ENCODE measurements at regions not wholly inside any gene's neighbourhood (a gene's known extent, or its start where the extent isn't known, plus 50 kb on each side); places are given as distances from the start of the nearest gene placed in this dataset.
A peak's percentile ranks its signal among the peaks of the same experiment; 100 is the strongest.

GRCh38 chr6:44679438-44680201 is 292.1 kb downstream of the CDC5L start:
- peaks cover 4% of the 10 kb centered on the region for H3K9me3 Mint-ChIP-seq
- ChIA-PET CTCF (no interaction called here), POLR2A (no interaction called here)
- H3K27ac Mint-ChIP-seq: no peak overlapping the region
- H3K27me3 Mint-ChIP-seq: no peaks in the 10 kb centered on the region
- H3K4me3 Mint-ChIP-seq: no peak overlapping the region
- no peak for DNase-seq
- no peaks in the 10 kb centered on the region for H3K4me1 Mint-ChIP-seq
- H3K36me3 Mint-ChIP-seq (ENCODE audit: low read depth): no peaks in the 10 kb centered on the region

- no peaks in the 10 kb centered on the region for H3K4me1 Mint-ChIP-seq
- no peak for DNase-seq
- ChIA-PET POLR2A (no interaction called here), CTCF (no interaction called here)
- H3K36me3 Mint-ChIP-seq (ENCODE audit: low read depth): no peaks in the 10 kb centered on the region
- no peak overlapping the region for H3K27ac Mint-ChIP-seq
- peaks cover 4% of the 10 kb centered on the region for H3K9me3 Mint-ChIP-seq
- no peaks in the 10 kb centered on the region for H3K27me3 Mint-ChIP-seq
- H3K4me3 Mint-ChIP-seq: no peak overlapping the region
Observed at GRCh38 chr6:44680202-44680720, 292.8 kb downstream of the CDC5L start.

GRCh38 chr6:44681761-44682160 is 294.3 kb downstream of the CDC5L start:
- POLR2A ChIA-PET: no interaction called here
- no peak for DNase-seq
- H3K4me3 Mint-ChIP-seq: no peak overlapping the region
- CTCF ChIA-PET: no interaction called here
- H3K4me1 Mint-ChIP-seq: no peaks in the 10 kb centered on the region
- H3K9me3 Mint-ChIP-seq: peaks cover 4% of the 10 kb centered on the region
- no peak overlapping the region for H3K27ac Mint-ChIP-seq
- no peaks in the 10 kb centered on the region for H3K36me3 Mint-ChIP-seq (ENCODE audit: low read depth)
- no peaks in the 10 kb centered on the region for H3K27me3 Mint-ChIP-seq

- peaks cover 3% of the 10 kb centered on the region for H3K36me3 Mint-ChIP-seq (ENCODE audit: low read depth)
- no peaks in the 10 kb centered on the region for H3K4me1 Mint-ChIP-seq
- CTCF ChIA-PET: no interaction called here
- POLR2A ChIA-PET: no interaction called here
- H3K27ac Mint-ChIP-seq: no peak overlapping the region
- no peaks in the 10 kb centered on the region for H3K27me3 Mint-ChIP-seq
- no peak overlapping the region for H3K4me3 Mint-ChIP-seq
- no peak for DNase-seq
- H3K9me3 Mint-ChIP-seq: peaks cover 4% of the 10 kb centered on the region
Observed at GRCh38 chr6:44682280-44682679, 294.8 kb downstream of the CDC5L start.

GRCh38 chr6:44682987-44683779 is 295.7 kb downstream of the CDC5L start:
- Mint-ChIP-seq H3K27ac (no peak overlapping the region), H3K4me3 (no peak overlapping the region), H3K4me1 (no peaks in the 10 kb centered on the region), H3K27me3 (no peaks in the 10 kb centered on the region), H3K36me3 (ENCODE audit: low read depth) (peaks cover 9% of the 10 kb centered on the region), H3K9me3 (peaks cover 9% of the 10 kb centered on the region)
- ChIA-PET POLR2A (interaction anchor here (0.6 kb wide), 1 partner anchor 131 kb away, joined by 3 read pairs; no protein-coding TSS in a partner anchor), CTCF (no interaction called here)
- peak; percentile 11 for DNase-seq

GRCh38 chr6:44685213-44685612 is 297.7 kb downstream of the CDC5L start:
- peaks cover 2% of the 10 kb centered on the region for H3K4me1 Mint-ChIP-seq
- H3K4me3 Mint-ChIP-seq: no peak overlapping the region
- H3K27ac Mint-ChIP-seq: no peak overlapping the region
- DNase-seq: no peak
- H3K9me3 Mint-ChIP-seq: peaks cover 19% of the 10 kb centered on the region
- CTCF ChIA-PET: no interaction called here
- H3K27me3 Mint-ChIP-seq: peaks cover 2% of the 10 kb centered on the region
- POLR2A ChIA-PET: no interaction called here
- peaks cover 16% of the 10 kb centered on the region for H3K36me3 Mint-ChIP-seq (ENCODE audit: low read depth)

- H3K27me3 Mint-ChIP-seq: no peaks in the 10 kb centered on the region
- peaks cover 2% of the 10 kb centered on the region for H3K9me3 Mint-ChIP-seq
- CTCF ChIA-PET: no interaction called here
- peaks cover 3% of the 10 kb centered on the region for H3K36me3 Mint-ChIP-seq (ENCODE audit: low read depth)
- H3K27ac Mint-ChIP-seq: no peak overlapping the region
- no peak for DNase-seq
- POLR2A ChIA-PET: no interaction called here
- H3K4me3 Mint-ChIP-seq: no peak overlapping the region
- no peaks in the 10 kb centered on the region for H3K4me1 Mint-ChIP-seq
Observed at GRCh38 chr6:44696099-44696498, 308.6 kb downstream of the CDC5L start.

- Mint-ChIP-seq H3K4me1 (peaks cover 3% of the 10 kb centered on the region), H3K4me3 (no peak overlapping the region), H3K27ac (no peak overlapping the region), H3K36me3 (ENCODE audit: low read depth) (peaks cover 5% of the 10 kb centered on the region), H3K27me3 (no peaks in the 10 kb centered on the region), H3K9me3 (peaks cover 6% of the 10 kb centered on the region)
- ChIA-PET CTCF (no interaction called here), POLR2A (no interaction called here)
- DNase-seq: no peak
Observed at GRCh38 chr6:44696686-44697085, 309.2 kb downstream of the CDC5L start.

- Mint-ChIP-seq H3K4me1 (peaks cover 6% of the 10 kb centered on the region), H3K36me3 (ENCODE audit: low read depth) (peaks cover 4% of the 10 kb centered on the region), H3K27ac (no peak overlapping the region), H3K4me3 (no peak overlapping the region), H3K27me3 (no peaks in the 10 kb centered on the region), H3K9me3 (peaks cover 6% of the 10 kb centered on the region)
- CTCF ChIA-PET: no interaction called here
- POLR2A ChIA-PET: no interaction called here
- no peak for DNase-seq
Observed at GRCh38 chr6:44697327-44697726, 309.8 kb downstream of the CDC5L start.

- POLR2A ChIA-PET: no interaction called here
- no peaks in the 10 kb centered on the region for H3K27me3 Mint-ChIP-seq
- H3K4me1 Mint-ChIP-seq: peaks cover 19% of the 10 kb centered on the region
Observed at GRCh38 chr6:44698602-44699001, 311.1 kb downstream of the CDC5L start.

GRCh38 chr6:44699082-44699481 is 311.6 kb downstream of the CDC5L start:
- H3K27ac Mint-ChIP-seq: no peak overlapping the region
- H3K9me3 Mint-ChIP-seq: peaks cover 10% of the 10 kb centered on the region
- H3K4me1 Mint-ChIP-seq: peaks cover 24% of the 10 kb centered on the region
- no peak overlapping the region for H3K4me3 Mint-ChIP-seq
- peaks cover 16% of the 10 kb centered on the region for H3K36me3 Mint-ChIP-seq (ENCODE audit: low read depth)
- CTCF ChIA-PET: no interaction called here
- no peak for DNase-seq
- no peaks in the 10 kb centered on the region for H3K27me3 Mint-ChIP-seq
- POLR2A ChIA-PET: no interaction called here

More at GRCh38 chr6:44698602-44699001, 311.1 kb downstream of the CDC5L start:
- no peak for DNase-seq
- H3K4me3 Mint-ChIP-seq: no peak overlapping the region
- no peak overlapping the region for H3K27ac Mint-ChIP-seq
- peaks cover 11% of the 10 kb centered on the region for H3K36me3 Mint-ChIP-seq (ENCODE audit: low read depth)
- peaks cover 6% of the 10 kb centered on the region for H3K9me3 Mint-ChIP-seq
- CTCF ChIA-PET: no interaction called here

GRCh38 chr6:44699851-44700250 is 312.3 kb downstream of the CDC5L start:
- H3K4me3 Mint-ChIP-seq: no peak overlapping the region

GRCh38 chr6:44700422-44700821 is 312.9 kb downstream of the CDC5L start:
- peaks cover 20% of the 10 kb centered on the region for H3K36me3 Mint-ChIP-seq (ENCODE audit: low read depth)
- peaks cover 16% of the 10 kb centered on the region for H3K9me3 Mint-ChIP-seq
- H3K4me3 Mint-ChIP-seq: no peak overlapping the region
- POLR2A ChIA-PET: no interaction called here
- no peak for DNase-seq
- H3K27me3 Mint-ChIP-seq: no peaks in the 10 kb centered on the region
- CTCF ChIA-PET: no interaction called here
- H3K27ac Mint-ChIP-seq: no peak overlapping the region
- peaks cover 36% of the 10 kb centered on the region for H3K4me1 Mint-ChIP-seq

More at GRCh38 chr6:44699851-44700250, 312.3 kb downstream of the CDC5L start:
- H3K27ac Mint-ChIP-seq: no peak overlapping the region
- ChIA-PET POLR2A (no interaction called here), CTCF (no interaction called here)
- peaks cover 31% of the 10 kb centered on the region for H3K4me1 Mint-ChIP-seq
- no peak for DNase-seq
- peaks cover 13% of the 10 kb centered on the region for H3K9me3 Mint-ChIP-seq
- no peaks in the 10 kb centered on the region for H3K27me3 Mint-ChIP-seq
- peaks cover 19% of the 10 kb centered on the region for H3K36me3 Mint-ChIP-seq (ENCODE audit: low read depth)

Data from activated CD4-positive, alpha-beta memory T cell treated with anti-CD3 and anti-CD28 coated beads, Interleukin-2, amount 10 ng/mL, durations not matched to agents 7 days and 5 days (primary cell).